Caco-2 (cell line): ENCODE measurements at regions not wholly inside any gene's neighbourhood (a gene's known extent, or its start where the extent isn't known, plus 50 kb on each side); places are given as distances from the start of the nearest gene placed in this dataset.
"Not testable (repeated sequence)": the region's sequence is repeated elsewhere in the genome, so short reads cannot be mapped to it uniquely, and the experiment has no call there.

Source experiments
- BruUV-seq: library from RNA; stranded (reverse); fragments of 400-500 nt; replicated peaks from 2 replicates; lab custom pipeline; 2021; lab: Mats Ljungman, UMichigan
- CTCF ChIA-PET: fragments of 300-600 bp; sonication (Branson Sonifier 250); formaldehyde crosslinking; loops from one replicate; lab custom pipeline; 2022; ENCODE audit warnings: antibody characterized with exemption; lab: Charles Lee
- POLR2A ChIA-PET: fragments of 300-600 bp; sonication (Branson Sonifier 250); formaldehyde crosslinking; loops from one replicate; lab custom pipeline; 2022; ENCODE audit warnings: antibody characterized with exemption; lab: Charles Lee
- DNase-seq, 2 experiments: peaks; one replicate each; pipeline versions ENCODE4 v3.0.0 to v3.0.0-alpha.2; 2020 to 2022
- H3K27me3 ChIP-seq: replicated peaks from 2 replicates; pipeline ENCODE4 v1.6.0; 2011; ENCODE audit warnings: low read length; ENCODE audit not compliant: control insufficient read depth, insufficient read depth
- H3K36me3 ChIP-seq: 2 replicates; pipeline ENCODE4 v1.5.1; 2011; ENCODE audit warnings: low read length; ENCODE audit not compliant: control insufficient read depth, insufficient read depth
- H3K4me1 ChIP-seq: fragments of 250-450 bp; sonication (Bioruptor Pico); 2 replicates; pipeline ENCODE4 v1.5.1; 2020; ENCODE audit warnings: mild to moderate bottlenecking
- H3K4me3 ChIP-seq: 2 replicates; pipeline ENCODE4 v1.5.1; 2011; ENCODE audit warnings: low read depth, mild to moderate bottlenecking, control low read depth, low read length
- H3K9me3 ChIP-seq: fragments of 250-450 bp; sonication (Bioruptor Pico); 2 replicates; pipeline ENCODE4 v1.5.1; 2020; ENCODE audit warnings: mild to moderate bottlenecking, moderate library complexity
- H3K27ac Mint-ChIP-seq: one replicate; pipeline ENCODE4 v1.8.0; 2022; ENCODE audit warnings: mixed read lengths; ENCODE audit not compliant: unreplicated experiment
- H3K27me3 Mint-ChIP-seq: one replicate; pipeline ENCODE4 v1.8.0; 2022; ENCODE audit warnings: mixed read lengths; ENCODE audit not compliant: insufficient read depth, unreplicated experiment
- H3K36me3 Mint-ChIP-seq: one replicate; pipeline ENCODE4 v1.8.0; 2022; ENCODE audit warnings: mild to moderate bottlenecking, mixed read lengths; ENCODE audit not compliant: insufficient read depth, unreplicated experiment
- H3K4me1 Mint-ChIP-seq: one replicate; pipeline ENCODE4 v1.8.0; 2022; ENCODE audit warnings: low read depth, mixed read lengths; ENCODE audit not compliant: unreplicated experiment
- H3K4me3 Mint-ChIP-seq: one replicate; pipeline ENCODE4 v1.8.0; 2022; ENCODE audit warnings: mild to moderate bottlenecking, moderate library complexity, mixed read lengths; ENCODE audit not compliant: unreplicated experiment
- H3K9me3 Mint-ChIP-seq: one replicate; pipeline ENCODE4 v1.8.0; 2022; ENCODE audit warnings: mixed read lengths; ENCODE audit not compliant: unreplicated experiment
- intact Hi-C: fragments of 100-400 bp; cut with micrococcal nuclease; formaldehyde crosslinking; loops from one replicate; pipeline ENCODE4 v1.10.0; 2022; ENCODE audit not compliant: unreplicated experiment
- TF ChIP-seq, protein P1 (sequence below), 2 experiments: fragments of 200-600 bp in 1 of 2; IDR thresholded peaks; 1 replicate in 1 of 2; 2 replicates in 1 of 2; pipeline versions ENCODE4 v1.5.1 to v1.8.0; 2011 to 2022; ENCODE audit warnings: antibody characterized with exemption in 1 of 2, control low read depth in 1 of 2, inconsistent platforms in 1 of 2, low read depth in 1 of 2, low read length in 1 of 2, mild to moderate bottlenecking in 1 of 2, moderate library complexity in 1 of 2; ENCODE audit not compliant: insufficient read depth in 1 of 2, severe bottlenecking in 1 of 2, unreplicated experiment in 1 of 2

DNA sequence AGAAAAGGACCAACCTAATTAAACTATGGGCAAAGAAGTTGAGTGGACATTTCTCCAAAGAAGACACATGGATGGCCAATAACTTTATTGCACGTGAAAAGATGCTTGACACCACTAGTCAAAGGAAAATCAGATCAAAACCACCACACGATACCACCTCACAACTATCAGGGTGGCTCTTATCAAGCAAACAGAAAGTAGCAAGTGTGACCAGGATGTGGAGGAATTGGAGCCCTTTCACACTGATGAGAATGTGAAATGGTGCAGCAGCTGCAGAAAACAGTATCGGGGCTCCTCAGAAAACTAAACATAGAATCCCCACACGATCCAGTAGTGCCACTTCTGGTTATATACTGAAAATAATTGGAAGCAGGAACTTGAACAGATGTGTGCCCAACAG is 72.2 kb upstream of the ALKAL2 start:
- H3K4me1 ChIP-seq, result no peaks in the 10 kb centered on the region
- no peak for DNase-seq
- H3K4me3 ChIP-seq, result no peak overlapping the region
- peaks cover 18% of the 10 kb centered on the region for H3K9me3 ChIP-seq
- no peak overlapping the region for H3K4me3 Mint-ChIP-seq
- H3K36me3 Mint-ChIP-seq, result no peaks in the 10 kb centered on the region
- ChIA-PET POLR2A (no interaction called here), CTCF (no interaction called here)
- H3K27me3 Mint-ChIP-seq, result peaks cover 10% of the 10 kb centered on the region
- intact Hi-C loops, result no loop called here
- H3K4me1 Mint-ChIP-seq, result no peaks in the 10 kb centered on the region
- TF ChIP-seq, protein P1, sequence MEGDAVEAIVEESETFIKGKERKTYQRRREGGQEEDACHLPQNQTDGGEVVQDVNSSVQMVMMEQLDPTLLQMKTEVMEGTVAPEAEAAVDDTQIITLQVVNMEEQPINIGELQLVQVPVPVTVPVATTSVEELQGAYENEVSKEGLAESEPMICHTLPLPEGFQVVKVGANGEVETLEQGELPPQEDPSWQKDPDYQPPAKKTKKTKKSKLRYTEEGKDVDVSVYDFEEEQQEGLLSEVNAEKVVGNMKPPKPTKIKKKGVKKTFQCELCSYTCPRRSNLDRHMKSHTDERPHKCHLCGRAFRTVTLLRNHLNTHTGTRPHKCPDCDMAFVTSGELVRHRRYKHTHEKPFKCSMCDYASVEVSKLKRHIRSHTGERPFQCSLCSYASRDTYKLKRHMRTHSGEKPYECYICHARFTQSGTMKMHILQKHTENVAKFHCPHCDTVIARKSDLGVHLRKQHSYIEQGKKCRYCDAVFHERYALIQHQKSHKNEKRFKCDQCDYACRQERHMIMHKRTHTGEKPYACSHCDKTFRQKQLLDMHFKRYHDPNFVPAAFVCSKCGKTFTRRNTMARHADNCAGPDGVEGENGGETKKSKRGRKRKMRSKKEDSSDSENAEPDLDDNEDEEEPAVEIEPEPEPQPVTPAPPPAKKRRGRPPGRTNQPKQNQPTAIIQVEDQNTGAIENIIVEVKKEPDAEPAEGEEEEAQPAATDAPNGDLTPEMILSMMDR (IDR thresholded peaks at IDR 0.05; ENCODE audit: insufficient read depth in 1 of 2, low read depth in 1 of 2, low read length in 1 of 2, severe bottlenecking in 1 of 2, unreplicated experiment in 1 of 2), result no peak
- no TSS peak for BruUV-seq
- peaks cover 11% of the 10 kb centered on the region for H3K9me3 Mint-ChIP-seq
- no peak overlapping the region for H3K27ac Mint-ChIP-seq
- H3K36me3 ChIP-seq, result no peaks in the 10 kb centered on the region
- no peaks in the 10 kb centered on the region for H3K27me3 ChIP-seq

DNA sequence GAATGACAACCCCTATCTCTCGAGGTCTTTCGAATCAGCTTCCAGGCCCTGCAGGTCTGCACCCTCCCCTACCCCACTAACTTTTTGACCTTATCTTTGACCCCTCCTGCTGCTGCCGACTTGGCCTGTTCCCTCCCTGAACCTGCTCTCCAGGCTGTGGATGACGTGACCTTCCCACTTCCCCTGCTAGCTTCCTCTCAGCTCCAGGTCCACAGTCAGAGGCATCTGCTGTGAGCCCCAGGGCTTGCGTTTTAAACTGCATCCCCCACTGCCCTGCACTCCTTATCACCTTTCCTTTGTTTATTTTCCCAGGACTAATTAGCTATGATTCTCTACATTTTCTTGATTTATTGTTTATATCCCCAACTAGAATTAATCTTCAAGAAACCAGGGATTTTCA is 71.2 kb upstream of the ALKAL2 start:
- Mint-ChIP-seq H3K4me1 (no peaks in the 10 kb centered on the region), H3K27ac (no peak overlapping the region), H3K27me3 (peaks cover 12% of the 10 kb centered on the region), H3K36me3 (no peaks in the 10 kb centered on the region), H3K9me3 (peaks cover 7% of the 10 kb centered on the region), H3K4me3 (no peak overlapping the region)
- Histone ChIP-seq H3K4me1 (no peaks in the 10 kb centered on the region), H3K27me3 (no peaks in the 10 kb centered on the region), H3K4me3 (no peak overlapping the region), H3K36me3 (no peaks in the 10 kb centered on the region), H3K9me3 (peaks cover 12% of the 10 kb centered on the region)
- ChIA-PET CTCF (no interaction called here), POLR2A (no interaction called here)
- no peak for DNase-seq
- intact Hi-C loops, result no loop called here
- TF ChIP-seq, protein P1 (IDR thresholded peaks at IDR 0.05; ENCODE audit: insufficient read depth in 1 of 2, low read depth in 1 of 2, low read length in 1 of 2, severe bottlenecking in 1 of 2, unreplicated experiment in 1 of 2), result no peak
- no TSS peak for BruUV-seq

DNA sequence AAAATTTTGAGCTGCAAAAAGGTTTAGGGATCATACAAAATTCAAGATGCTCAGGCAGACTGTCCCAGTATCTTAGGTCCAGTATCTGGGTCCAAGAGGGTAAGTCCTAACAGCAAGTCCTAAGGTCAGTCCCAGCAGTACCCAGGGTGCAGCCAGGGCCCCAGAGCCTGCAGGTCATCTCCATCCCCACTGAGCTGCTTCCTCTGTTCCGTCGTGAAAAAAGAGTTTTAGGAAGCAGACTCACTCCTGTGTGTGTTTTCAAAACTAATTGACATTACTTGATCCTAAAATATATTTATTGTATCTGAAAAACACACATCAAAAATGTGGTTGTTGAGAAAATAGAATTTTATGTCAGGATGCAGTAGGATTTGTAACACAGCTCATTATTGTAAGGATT is 69.9 kb upstream of the ALKAL2 start:
- DNase-seq, result no peak
- Mint-ChIP-seq H3K27ac (no peak overlapping the region), H3K36me3 (no peaks in the 10 kb centered on the region), H3K4me1 (no peaks in the 10 kb centered on the region), H3K27me3 (peaks cover 10% of the 10 kb centered on the region), H3K4me3 (no peak overlapping the region), H3K9me3 (no peaks in the 10 kb centered on the region)
- intact Hi-C loops, result no loop called here
- no TSS peak for BruUV-seq
- ChIA-PET POLR2A (no interaction called here), CTCF (no interaction called here)
- no peaks in the 10 kb centered on the region for H3K4me1 ChIP-seq
- H3K4me3 ChIP-seq, result no peak overlapping the region
- H3K27me3 ChIP-seq, result no peaks in the 10 kb centered on the region
- no peaks in the 10 kb centered on the region for H3K36me3 ChIP-seq
- H3K9me3 ChIP-seq, result peaks cover 12% of the 10 kb centered on the region
- TF ChIP-seq, protein P1 (IDR thresholded peaks at IDR 0.05; ENCODE audit: insufficient read depth in 1 of 2, low read depth in 1 of 2, low read length in 1 of 2, severe bottlenecking in 1 of 2, unreplicated experiment in 1 of 2), result no peak

DNA sequence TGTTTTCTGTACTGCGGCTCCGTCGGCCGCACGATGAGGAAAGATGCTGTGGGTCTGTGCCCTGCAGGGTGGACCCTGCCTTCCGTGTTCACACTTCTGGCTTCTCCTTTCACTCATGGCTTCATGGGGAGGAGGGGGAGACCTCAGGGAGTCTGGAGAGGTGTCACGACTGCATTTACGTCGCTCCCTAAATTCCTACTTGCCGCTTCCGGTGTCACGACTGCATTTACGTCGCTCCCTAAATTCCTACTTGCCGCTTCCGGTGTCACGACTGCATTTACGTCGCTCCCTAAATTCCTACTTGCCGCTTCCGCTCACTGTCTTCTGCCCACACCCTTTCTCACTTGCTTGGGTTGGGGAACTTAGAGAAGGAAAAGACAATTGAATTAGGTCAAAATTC is 68.4 kb upstream of the ALKAL2 start:
- peaks cover 10% of the 10 kb centered on the region for H3K27me3 Mint-ChIP-seq
- not testable (repeated sequence) for H3K4me3 Mint-ChIP-seq, H3K4me1 Mint-ChIP-seq

More for the DNA sequence above, 68.4 kb upstream of the ALKAL2 start:
- DNase-seq, H3K27me3 ChIP-seq, POLR2A ChIA-PET, CTCF ChIA-PET, H3K4me1 ChIP-seq, H3K4me3 ChIP-seq, H3K36me3 Mint-ChIP-seq, H3K36me3 ChIP-seq, H3K27ac Mint-ChIP-seq, intact Hi-C loops, BruUV-seq, H3K9me3 Mint-ChIP-seq: not testable (repeated sequence)
- H3K9me3 ChIP-seq, result peaks cover 12% of the 10 kb centered on the region
